ENCODE measurements at regions not wholly inside any gene's neighbourhood (a gene's known extent, or its start where the extent isn't known, plus 50 kb on each side); places are given as distances from the start of the nearest gene placed in this dataset.

DNA sequence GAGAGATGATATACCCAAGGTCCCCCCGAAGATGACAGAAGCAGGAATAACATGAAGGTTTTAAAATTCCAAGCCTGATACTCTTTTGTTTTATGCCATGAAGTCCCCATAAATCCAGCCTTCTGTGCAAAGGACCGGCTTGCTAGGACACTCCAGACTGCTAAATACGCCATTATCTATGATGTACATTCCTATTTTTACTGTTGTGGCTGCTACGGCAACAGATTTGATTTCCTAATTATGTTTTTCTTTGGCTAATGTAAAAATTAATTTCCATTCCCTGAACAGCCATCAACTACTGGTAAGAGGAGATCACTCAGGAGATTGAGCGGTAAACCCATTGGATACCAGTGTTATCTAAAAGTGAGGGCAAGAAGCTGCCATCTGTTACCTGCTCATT lies 1090.8 kb downstream of the TYW1 start (continued):
- TF ChIP-seq, protein P1, sequence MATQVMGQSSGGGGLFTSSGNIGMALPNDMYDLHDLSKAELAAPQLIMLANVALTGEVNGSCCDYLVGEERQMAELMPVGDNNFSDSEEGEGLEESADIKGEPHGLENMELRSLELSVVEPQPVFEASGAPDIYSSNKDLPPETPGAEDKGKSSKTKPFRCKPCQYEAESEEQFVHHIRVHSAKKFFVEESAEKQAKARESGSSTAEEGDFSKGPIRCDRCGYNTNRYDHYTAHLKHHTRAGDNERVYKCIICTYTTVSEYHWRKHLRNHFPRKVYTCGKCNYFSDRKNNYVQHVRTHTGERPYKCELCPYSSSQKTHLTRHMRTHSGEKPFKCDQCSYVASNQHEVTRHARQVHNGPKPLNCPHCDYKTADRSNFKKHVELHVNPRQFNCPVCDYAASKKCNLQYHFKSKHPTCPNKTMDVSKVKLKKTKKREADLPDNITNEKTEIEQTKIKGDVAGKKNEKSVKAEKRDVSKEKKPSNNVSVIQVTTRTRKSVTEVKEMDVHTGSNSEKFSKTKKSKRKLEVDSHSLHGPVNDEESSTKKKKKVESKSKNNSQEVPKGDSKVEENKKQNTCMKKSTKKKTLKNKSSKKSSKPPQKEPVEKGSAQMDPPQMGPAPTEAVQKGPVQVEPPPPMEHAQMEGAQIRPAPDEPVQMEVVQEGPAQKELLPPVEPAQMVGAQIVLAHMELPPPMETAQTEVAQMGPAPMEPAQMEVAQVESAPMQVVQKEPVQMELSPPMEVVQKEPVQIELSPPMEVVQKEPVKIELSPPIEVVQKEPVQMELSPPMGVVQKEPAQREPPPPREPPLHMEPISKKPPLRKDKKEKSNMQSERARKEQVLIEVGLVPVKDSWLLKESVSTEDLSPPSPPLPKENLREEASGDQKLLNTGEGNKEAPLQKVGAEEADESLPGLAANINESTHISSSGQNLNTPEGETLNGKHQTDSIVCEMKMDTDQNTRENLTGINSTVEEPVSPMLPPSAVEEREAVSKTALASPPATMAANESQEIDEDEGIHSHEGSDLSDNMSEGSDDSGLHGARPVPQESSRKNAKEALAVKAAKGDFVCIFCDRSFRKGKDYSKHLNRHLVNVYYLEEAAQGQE (IDR thresholded peaks at IDR 0.05; ENCODE audit: unreplicated experiment), result no peak
- no peak for TF ChIP-seq CTCF (conservative IDR thresholded peaks at IDR 0.05; ENCODE audit: low read depth in 2 of 2)
- no peak for TF ChIP-seq POLR2AphosphoS5 (IDR thresholded peaks at IDR 0.05; ENCODE audit: low read depth)

DNA sequence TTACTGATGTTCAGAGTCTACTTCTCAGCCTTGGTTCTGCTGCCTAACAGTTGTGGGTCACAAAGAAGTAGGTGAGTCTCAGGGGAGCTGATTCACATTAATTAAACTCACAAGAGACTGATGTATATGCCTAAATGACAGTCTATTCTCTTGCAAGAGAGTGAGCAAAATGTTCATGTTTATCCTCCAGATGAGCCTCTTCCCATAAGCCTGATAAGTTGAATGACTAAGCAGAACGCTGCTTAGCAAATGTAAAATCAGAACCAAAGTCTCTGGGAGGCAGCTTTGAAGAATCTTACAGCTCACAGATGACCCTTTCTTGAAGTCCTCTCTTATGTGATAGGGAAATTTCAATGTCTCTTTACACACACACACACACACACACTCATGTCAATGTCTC lies 1092.2 kb downstream of the TYW1 start:
- no peak overlapping the region for H3K4me3 Mint-ChIP-seq
- no peaks in the 10 kb centered on the region for H3K79me2 ChIP-seq (replicated peaks; ENCODE audit: insufficient read depth)
- peaks cover 42% of the 10 kb centered on the region for H3K36me3 Mint-ChIP-seq (ENCODE audit: low read depth)
- H3K36me3 ChIP-seq (ENCODE audit: insufficient read depth), result no peaks in the 10 kb centered on the region
- H3K27me3 ChIP-seq (ENCODE audit: insufficient read depth), result no peaks in the 10 kb centered on the region
- no peak overlapping the region for H3K4me2 ChIP-seq
- H4K20me1 ChIP-seq (replicated peaks; ENCODE audit: insufficient read depth), result no peaks in the 10 kb centered on the region
- no peaks in the 10 kb centered on the region for H3K4me1 ChIP-seq (ENCODE audit: insufficient read depth)
- H3K4me3 ChIP-seq, result no peak overlapping the region
- no peak overlapping the region for H2AFZ ChIP-seq
- H3K9me2 ChIP-seq (ENCODE audit: insufficient read depth), result no peaks in the 10 kb centered on the region
- no peak overlapping the region for H3K27ac Mint-ChIP-seq
- H3K27me3 Mint-ChIP-seq (ENCODE audit: insufficient read depth, low read depth, poor library complexity), result no peaks in the 10 kb centered on the region
- H3K9me3 Mint-ChIP-seq, result peaks cover 95% of the 10 kb centered on the region
- no peak overlapping the region for H3K27ac ChIP-seq (ENCODE audit: low read depth)
- no peaks in the 10 kb centered on the region for H3K4me1 Mint-ChIP-seq
- no peaks in the 10 kb centered on the region for H3F3A ChIP-seq (replicated peaks; ENCODE audit: low read depth)
- ATAC-seq (no peak), DNase-seq (ENCODE audit: low spot score) (no peak)
- TF ChIP-seq ZNF114 (CRISPR knock-in tag; IDR thresholded peaks at IDR 0.05), result no peak
- TF ChIP-seq, protein P2, sequence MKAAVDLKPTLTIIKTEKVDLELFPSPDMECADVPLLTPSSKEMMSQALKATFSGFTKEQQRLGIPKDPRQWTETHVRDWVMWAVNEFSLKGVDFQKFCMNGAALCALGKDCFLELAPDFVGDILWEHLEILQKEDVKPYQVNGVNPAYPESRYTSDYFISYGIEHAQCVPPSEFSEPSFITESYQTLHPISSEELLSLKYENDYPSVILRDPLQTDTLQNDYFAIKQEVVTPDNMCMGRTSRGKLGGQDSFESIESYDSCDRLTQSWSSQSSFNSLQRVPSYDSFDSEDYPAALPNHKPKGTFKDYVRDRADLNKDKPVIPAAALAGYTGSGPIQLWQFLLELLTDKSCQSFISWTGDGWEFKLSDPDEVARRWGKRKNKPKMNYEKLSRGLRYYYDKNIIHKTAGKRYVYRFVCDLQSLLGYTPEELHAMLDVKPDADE (IDR thresholded peaks at IDR 0.05), result no peak
- TF ChIP-seq, protein P1 (IDR thresholded peaks at IDR 0.05; ENCODE audit: unreplicated experiment), result no peak
- TF ChIP-seq JUNB (IDR thresholded peaks at IDR 0.05; ENCODE audit: unreplicated experiment), result no peak
- TF ChIP-seq EZH2phosphoT487 (IDR thresholded peaks at IDR 0.05; ENCODE audit: unreplicated experiment), result no peak
- TF ChIP-seq STAT1 (IDR thresholded peaks at IDR 0.05; ENCODE audit: unreplicated experiment), result no peak
- TF ChIP-seq, protein P3, sequence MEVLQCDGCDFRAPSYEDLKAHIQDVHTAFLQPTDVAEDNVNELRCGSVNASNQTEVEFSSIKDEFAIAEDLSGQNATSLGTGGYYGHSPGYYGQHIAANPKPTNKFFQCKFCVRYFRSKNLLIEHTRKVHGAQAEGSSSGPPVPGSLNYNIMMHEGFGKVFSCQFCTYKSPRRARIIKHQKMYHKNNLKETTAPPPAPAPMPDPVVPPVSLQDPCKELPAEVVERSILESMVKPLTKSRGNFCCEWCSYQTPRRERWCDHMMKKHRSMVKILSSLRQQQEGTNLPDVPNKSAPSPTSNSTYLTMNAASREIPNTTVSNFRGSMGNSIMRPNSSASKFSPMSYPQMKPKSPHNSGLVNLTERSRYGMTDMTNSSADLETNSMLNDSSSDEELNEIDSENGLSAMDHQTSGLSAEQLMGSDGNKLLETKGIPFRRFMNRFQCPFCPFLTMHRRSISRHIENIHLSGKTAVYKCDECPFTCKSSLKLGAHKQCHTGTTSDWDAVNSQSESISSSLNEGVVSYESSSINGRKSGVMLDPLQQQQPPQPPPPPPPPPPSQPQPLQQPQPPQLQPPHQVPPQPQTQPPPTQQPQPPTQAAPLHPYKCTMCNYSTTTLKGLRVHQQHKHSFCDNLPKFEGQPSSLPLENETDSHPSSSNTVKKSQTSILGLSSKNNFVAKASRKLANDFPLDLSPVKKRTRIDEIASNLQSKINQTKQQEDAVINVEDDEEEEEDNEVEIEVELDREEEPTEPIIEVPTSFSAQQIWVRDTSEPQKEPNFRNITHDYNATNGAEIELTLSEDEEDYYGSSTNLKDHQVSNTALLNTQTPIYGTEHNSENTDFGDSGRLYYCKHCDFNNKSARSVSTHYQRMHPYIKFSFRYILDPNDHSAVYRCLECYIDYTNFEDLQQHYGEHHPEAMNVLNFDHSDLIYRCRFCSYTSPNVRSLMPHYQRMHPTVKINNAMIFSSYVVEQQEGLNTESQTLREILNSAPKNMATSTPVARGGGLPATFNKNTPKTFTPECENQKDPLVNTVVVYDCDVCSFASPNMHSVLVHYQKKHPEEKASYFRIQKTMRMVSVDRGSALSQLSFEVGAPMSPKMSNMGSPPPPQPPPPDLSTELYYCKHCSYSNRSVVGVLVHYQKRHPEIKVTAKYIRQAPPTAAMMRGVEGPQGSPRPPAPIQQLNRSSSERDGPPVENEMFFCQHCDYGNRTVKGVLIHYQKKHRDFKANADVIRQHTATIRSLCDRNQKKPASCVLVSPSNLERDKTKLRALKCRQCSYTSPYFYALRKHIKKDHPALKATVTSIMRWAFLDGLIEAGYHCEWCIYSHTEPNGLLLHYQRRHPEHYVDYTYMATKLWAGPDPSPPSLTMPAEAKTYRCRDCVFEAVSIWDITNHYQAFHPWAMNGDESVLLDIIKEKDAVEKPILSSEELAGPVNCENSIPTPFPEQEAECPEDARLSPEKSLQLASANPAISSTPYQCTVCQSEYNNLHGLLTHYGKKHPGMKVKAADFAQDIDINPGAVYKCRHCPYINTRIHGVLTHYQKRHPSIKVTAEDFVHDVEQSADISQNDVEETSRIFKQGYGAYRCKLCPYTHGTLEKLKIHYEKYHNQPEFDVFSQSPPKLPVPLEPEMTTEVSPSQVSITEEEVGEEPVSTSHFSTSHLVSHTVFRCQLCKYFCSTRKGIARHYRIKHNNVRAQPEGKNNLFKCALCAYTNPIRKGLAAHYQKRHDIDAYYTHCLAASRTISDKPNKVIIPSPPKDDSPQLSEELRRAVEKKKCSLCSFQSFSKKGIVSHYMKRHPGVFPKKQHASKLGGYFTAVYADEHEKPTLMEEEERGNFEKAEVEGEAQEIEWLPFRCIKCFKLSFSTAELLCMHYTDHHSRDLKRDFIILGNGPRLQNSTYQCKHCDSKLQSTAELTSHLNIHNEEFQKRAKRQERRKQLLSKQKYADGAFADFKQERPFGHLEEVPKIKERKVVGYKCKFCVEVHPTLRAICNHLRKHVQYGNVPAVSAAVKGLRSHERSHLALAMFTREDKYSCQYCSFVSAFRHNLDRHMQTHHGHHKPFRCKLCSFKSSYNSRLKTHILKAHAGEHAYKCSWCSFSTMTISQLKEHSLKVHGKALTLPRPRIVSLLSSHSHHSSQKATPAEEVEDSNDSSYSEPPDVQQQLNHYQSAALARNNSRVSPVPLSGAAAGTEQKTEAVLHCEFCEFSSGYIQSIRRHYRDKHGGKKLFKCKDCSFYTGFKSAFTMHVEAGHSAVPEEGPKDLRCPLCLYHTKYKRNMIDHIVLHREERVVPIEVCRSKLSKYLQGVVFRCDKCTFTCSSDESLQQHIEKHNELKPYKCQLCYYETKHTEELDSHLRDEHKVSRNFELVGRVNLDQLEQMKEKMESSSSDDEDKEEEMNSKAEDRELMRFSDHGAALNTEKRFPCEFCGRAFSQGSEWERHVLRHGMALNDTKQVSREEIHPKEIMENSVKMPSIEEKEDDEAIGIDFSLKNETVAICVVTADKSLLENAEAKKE (CRISPR knock-in tag; IDR thresholded peaks at IDR 0.05), result no peak
